LNCAP (cell line): ENCODE measurements at regions not wholly inside any gene's neighbourhood (a gene's known extent, or its start where the extent isn't known, plus 50 kb on each side); places are given as distances from the start of the nearest gene placed in this dataset.

Experiments
- CTCF ChIP-seq: fragments of 450-650 bp; IDR thresholded peaks from 2 replicates; pipeline ENCODE4 v1.5.1; 2017; ENCODE audit warnings: mild to moderate bottlenecking

GRCh38 chr11:127925475-127925874 lies 661.9 kb downstream of the ETS1 start:
- TF ChIP-seq CTCF = no peak

GRCh38 chr11:127919206-127920000 lies 668.0 kb downstream of the ETS1 start:
- TF ChIP-seq CTCF = no peak

- TF ChIP-seq CTCF = no peak
Observed at GRCh38 chr11:127902382-127902781, 685.0 kb downstream of the ETS1 start.

GRCh38 chr11:127898422-127899365 lies 688.7 kb downstream of the ETS1 start:
- TF ChIP-seq CTCF = no peak

- no peak for TF ChIP-seq CTCF
Observed at GRCh38 chr11:127895776-127896175, 691.6 kb downstream of the ETS1 start.

- TF ChIP-seq CTCF = no peak
Observed at GRCh38 chr11:127894316-127894715, 693.0 kb downstream of the ETS1 start.

GRCh38 chr11:127890030-127890615 lies 697.2 kb downstream of the ETS1 start:
- TF ChIP-seq CTCF = no peak
